ENCODE measurements at regions not wholly inside any gene's neighbourhood (a gene's known extent, or its start where the extent isn't known, plus 50 kb on each side); places are given as distances from the start of the nearest gene placed in this dataset.
"Not testable (repeated sequence)": the region's sequence is repeated elsewhere in the genome, so short reads cannot be mapped to it uniquely, and the experiment has no call there.

DNA sequence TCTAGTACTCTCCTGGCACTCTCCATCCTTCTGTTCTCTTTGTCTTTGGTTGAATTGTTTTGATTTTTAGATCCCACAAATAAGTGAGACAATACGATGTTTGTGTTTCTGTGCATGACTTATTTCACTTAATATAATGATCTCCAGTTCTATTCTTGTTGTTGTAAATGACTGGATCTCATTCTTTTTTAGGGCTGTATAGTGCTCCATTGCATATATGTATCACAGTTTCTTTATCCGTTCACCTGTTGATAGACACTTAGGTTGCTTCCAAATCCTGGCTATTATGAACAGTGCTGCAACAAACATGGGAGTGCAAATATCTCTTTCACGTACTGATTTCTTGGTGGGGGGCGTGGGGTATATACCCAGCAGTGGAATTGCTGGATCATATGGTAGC, 245.0 kb downstream of the ADCYAP1 start:
- DNase-seq: no peak

GRCh38 chr18:1150344-1150743, 245.7 kb downstream of the ADCYAP1 start:
- no peak for DNase-seq

DNA sequence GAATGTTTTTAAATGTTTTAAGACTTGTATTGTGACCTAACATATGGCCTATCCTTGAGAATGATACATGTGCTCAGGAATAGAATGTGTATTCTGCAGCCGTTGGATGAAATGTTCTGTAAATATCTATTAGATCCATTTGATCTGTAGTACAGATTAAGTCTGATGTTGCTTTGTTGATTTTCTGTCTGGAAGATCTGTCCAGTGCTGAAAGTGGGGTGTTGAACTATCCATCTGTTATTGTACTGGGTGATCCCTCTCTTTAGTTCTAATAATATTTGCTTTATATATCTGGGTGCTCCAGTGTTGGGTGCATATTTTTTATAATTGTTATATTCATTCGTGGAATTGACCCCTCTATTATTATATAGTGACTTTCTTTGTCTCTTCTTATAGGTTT, 248.3 kb downstream of the ADCYAP1 start:
- DNase-seq: not testable (repeated sequence)

DNA sequence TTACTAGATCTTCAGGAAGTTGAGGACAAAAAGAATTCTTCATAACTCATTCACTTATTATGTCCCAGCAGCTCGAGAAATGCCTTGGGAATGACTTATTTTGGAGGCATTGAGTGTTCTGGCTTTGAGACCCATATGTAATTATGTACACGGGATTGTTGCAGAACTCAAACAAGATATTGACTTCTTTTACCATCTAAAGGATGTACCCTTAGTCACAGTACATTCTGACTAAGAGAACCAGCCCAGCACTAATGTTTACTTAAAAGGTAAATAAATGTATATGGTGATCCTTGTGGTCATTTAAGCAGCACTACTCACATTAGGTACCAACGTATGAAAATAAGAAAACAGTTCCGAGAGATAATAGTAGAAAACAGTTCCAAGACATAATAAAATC, 268.9 kb downstream of the ADCYAP1 start:
- no peak for DNase-seq

GRCh38 chr18:1177232-1177631, 272.6 kb downstream of the ADCYAP1 start:
- DNase-seq: no peak

GRCh38 chr18:1191341-1191740, 286.7 kb downstream of the ADCYAP1 start:
- DNase-seq: no peak

- no peak for DNase-seq
These were observed 308.5 kb downstream of the ADCYAP1 start for GRCh38 chr18:1213126-1213525.

DNA sequence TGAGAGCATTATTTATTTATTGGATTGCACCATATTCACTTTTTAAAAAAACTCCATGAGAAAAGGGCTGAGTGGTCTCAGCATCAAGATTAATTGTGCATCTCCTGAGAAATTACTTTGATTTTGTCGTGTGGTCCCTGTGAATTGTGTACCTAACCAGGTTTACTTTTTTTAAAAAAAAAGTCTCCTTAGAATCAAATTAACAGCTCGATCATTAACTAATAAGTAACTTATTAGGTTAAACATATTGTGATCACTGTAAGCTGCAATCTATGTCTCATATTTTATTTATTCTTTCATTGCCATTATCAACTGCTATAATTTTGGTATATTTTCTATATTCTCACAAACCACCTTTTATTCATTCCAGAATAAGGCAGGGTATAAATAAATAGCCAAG, 318.2 kb downstream of the ADCYAP1 start:
- no peak for DNase-seq

DNA sequence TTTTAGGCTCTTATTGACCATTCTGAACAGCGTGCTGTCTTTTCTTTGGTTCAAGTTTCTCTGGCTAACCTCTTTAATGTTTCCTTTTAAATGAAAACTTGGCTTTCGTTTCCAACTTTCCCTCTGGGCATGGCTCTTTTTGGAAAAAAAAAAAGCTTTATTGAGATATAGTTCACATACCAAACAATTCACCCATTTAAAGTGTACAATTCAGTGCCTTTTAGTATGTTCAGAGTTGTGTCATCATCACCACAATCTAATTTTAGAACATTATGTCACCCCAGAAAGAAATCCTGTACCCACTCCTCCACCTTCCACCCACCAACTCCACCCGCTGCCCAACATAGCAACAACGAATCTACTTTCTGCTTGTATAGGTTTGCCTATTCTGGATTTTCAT, 322.4 kb downstream of the ADCYAP1 start:
- no peak for DNase-seq

DNA sequence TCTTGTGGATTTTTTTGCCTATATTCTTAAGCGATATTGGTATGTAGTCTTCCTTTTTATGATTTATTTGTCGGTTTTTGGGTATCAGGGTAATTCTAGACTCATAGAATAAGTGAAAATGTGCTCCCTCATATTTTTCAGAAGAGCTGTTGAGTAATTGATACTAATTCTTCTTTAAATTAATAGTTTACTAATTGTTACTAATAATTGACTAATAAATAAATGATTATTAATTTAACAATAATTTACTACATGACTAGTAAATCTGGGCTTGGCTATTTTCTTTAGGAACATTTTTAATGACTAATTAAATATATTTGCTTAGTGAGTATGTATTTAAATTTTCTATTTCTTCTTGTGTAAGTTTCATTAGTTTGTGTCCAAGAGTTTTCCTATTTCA, 325.0 kb downstream of the ADCYAP1 start:
- DNase-seq: no peak

- no peak for DNase-seq
These were observed 328.2 kb downstream of the ADCYAP1 start for GRCh38 chr18:1232867-1233266.

DNA sequence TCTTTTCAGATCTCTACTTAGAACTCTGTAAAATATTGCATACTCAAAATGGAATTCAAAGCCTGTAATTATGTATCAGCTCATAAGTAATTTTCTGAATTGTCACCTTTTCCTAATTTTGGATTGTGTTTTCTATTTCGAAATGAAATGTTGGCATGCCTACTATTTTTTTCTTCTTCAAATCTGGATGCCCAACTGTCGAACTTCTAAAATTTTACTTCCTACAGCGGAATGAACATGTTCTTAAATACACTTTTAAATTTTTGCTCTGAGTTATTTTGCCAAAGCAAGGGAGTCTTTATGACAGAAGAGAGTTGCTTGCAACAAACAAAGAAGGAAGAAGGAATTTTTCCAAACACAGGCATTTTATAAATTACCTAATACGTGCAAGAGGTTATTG, 336.0 kb downstream of the ADCYAP1 start:
- DNase-seq: no peak

- no peak for DNase-seq
These were observed 339.9 kb downstream of the ADCYAP1 start for GRCh38 chr18:1244397-1245122.

GRCh38 chr18:1246827-1247226, 342.2 kb downstream of the ADCYAP1 start:
- DNase-seq: no peak

DNA sequence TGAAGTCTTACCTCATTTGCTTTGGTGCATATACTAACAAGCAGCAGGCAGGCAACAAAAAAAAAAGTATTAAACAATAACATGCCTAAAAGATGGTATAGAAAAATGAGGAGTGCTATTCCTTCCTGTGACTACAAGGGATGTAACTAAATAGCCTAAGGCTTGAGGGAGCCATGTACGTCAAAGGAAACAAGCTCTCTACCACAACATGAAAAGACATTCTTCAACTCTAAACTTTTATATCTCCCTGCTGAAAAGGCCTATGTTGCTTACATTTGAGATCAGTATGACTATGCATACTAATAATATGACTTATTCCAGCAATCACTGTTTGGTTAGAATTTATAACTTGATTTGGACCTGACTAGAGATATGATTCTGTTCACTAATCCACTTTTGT, 347.9 kb downstream of the ADCYAP1 start:
- no peak for DNase-seq

GRCh38 chr18:1252936-1253335, 348.3 kb downstream of the ADCYAP1 start:
- DNase-seq: no peak

- DNase-seq: no peak
These were observed 349.2 kb downstream of the ADCYAP1 start for GRCh38 chr18:1253827-1254226.

GRCh38 chr18:1261054-1261453, 356.4 kb downstream of the ADCYAP1 start:
- no peak for DNase-seq

GRCh38 chr18:1267021-1267420, 362.4 kb downstream of the ADCYAP1 start:
- DNase-seq: no peak

GRCh38 chr18:1270081-1270480, 365.4 kb downstream of the ADCYAP1 start:
- DNase-seq: no peak

DNA sequence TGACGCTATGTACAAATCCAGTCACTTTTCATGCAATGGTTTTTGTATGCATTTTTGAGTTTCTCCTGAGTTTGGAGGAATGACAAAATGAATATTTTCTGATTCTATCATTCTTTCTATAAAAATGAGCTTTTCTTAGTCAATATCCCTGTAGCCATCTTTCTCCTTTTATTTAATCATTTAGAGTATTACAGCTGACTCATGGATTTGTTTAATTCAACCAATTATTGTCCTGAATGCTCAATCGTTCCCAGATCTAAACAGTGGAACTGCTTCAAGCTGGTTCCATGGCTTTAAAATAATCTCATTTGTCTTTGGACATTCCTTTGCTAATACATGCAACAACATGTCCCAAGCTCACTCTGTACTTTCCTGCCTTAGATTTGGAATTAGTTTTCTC, 368.8 kb downstream of the ADCYAP1 start:
- DNase-seq: no peak

- DNase-seq: no peak
These were observed 387.5 kb downstream of the ADCYAP1 start for GRCh38 chr18:1292167-1292566.

GRCh38 chr18:1294229-1294628, 389.6 kb downstream of the ADCYAP1 start:
- no peak for DNase-seq

DNA sequence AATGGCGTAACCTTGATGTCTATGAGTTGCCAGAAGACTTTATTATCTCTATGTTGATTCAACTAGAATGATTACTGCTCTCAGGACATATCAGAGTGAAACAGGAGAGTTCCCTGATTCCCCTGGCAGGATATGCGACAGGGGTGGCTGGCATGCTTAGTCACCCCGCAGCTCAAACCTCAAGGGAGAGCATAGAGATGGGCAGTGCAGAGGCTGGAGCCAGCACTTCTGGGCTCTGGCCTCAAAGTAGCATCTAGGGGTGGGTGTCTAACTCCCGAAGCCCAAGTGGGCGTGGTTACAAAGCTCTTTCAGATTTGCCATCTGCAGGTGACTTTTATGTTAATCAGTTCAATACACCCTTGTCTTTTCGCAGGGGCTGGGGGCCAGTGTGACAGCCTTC, 391.6 kb downstream of the ADCYAP1 start:
- no peak for DNase-seq

DNA sequence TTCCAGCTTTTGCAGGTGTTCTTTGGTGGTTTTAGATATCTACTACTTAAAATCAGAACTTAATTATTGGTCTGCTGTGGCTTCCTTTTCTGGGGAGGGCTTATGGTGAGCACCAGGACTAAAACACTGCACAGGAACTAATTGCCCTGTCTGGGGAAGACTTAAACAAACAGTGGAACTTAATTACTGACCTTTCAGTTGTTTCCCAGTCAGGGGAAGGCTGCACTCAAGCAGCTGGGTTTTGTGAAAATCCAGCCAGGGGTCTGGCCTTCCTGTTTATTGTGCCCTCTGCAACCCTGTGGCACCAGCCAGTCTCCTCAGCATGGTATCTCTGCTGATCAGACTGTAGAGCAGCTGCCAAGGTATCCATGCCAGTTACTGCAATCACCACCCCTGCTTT, 398.2 kb downstream of the ADCYAP1 start:
- DNase-seq: no peak
